Hypothalamus (tissue), 51 donors: ENCODE measurements at regions not wholly inside any gene's neighbourhood (a gene's known extent, or its start where the extent isn't known, plus 50 kb on each side); places are given as distances from the start of the nearest gene placed in this dataset.
"Not testable (repeated sequence)": the region's sequence is repeated elsewhere in the genome, so short reads cannot be mapped to it uniquely, and the experiment has no call there.

ENCODE experiments used
- DNase-seq, 51 donors: peaks; one replicate each; lab custom pipeline; 2025; lab: John Stamatoyannopoulos, UW

- DNase-seq: no peak
Observed at GRCh38 chr12:33672836-33673577, 233.4 kb upstream of the SYT10 start.

GRCh38 chr12:33676866-33677265 is 237.2 kb upstream of the SYT10 start:
- no peak for DNase-seq

- no peak for DNase-seq
Observed at GRCh38 chr12:33678221-33678964, 238.8 kb upstream of the SYT10 start.

- DNase-seq: no peak
Observed at GRCh38 chr12:33690562-33690961, 250.9 kb upstream of the SYT10 start.

DNA sequence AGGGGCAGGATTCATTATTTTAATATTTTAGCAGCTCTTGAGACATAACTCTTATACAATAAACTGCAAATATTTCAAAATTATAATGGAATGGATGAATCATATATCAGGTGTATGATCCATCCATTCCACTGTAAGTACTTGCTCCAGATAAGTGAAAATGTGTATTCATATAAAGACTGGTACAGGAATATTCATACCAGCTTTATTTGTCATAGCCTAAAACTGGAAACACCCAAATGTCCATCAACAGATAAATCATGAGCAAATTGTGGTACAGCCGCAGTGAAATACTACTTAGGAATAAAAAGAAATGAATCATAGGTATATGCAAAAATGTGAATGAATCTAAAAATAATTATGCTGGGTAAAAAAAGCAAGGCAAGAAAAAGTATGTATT is 263.6 kb upstream of the SYT10 start:
- no peak for DNase-seq

DNA sequence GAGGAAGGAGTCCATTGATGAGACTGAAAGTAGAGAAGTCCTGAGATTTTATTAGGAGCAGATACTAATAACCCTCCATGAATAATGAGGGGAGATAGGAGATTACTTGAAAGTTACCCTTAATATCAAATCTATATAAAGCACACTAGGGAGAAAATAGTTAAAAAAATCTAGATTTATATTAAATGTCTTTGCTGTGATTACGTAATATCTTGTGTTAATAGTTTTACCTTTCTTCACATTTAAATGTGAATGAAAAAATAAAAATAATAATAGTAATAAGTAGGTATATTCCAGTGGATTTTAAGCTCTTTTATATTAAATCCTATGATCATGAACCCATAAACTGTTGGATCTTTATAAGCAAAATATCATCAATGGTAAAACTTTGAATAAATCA is 267.3 kb upstream of the SYT10 start:
- DNase-seq: no peak

GRCh38 chr12:33708935-33709334 is 269.3 kb upstream of the SYT10 start:
- no peak for DNase-seq

DNA sequence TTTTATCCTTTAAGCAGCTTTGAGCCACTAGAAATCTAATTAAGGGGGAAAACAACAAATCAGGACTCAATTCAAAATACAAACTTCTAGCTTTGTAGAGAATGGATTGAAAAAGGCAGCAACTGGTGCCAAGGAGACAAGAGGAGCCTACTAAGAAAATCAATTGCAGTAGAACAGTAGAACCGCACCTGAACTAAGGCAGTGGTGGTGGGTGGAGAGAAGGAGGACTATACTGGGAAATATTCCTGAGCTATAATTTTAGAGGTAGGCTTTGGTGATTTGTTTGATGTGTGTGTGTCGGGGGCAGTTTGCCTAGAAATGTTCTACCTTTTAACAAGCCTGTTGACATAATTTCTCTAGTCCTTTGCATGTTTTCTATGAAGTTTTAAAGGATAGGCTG is 270.9 kb upstream of the SYT10 start:
- DNase-seq: no peak

DNA sequence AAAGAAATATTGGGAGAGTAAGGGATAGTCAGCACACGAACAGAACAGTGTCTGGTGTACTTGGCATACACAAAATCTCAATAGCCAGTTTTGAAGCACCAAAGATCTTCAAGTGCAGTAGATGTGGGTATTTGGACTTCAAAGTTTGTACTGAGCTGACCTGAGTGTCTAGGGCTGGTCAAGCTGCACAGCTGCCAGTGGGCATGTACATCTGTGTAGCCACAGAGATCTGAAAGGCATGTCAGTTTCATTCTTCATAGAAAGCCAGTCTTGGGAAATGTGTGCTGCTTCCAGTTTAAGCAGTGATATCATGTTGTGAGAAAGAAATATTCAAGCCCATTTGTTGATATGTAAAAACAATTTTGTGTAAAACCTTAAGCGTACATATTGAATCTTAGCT is 279.0 kb upstream of the SYT10 start:
- DNase-seq: no peak

GRCh38 chr12:33721561-33721960 is 281.9 kb upstream of the SYT10 start:
- no peak for DNase-seq

DNA sequence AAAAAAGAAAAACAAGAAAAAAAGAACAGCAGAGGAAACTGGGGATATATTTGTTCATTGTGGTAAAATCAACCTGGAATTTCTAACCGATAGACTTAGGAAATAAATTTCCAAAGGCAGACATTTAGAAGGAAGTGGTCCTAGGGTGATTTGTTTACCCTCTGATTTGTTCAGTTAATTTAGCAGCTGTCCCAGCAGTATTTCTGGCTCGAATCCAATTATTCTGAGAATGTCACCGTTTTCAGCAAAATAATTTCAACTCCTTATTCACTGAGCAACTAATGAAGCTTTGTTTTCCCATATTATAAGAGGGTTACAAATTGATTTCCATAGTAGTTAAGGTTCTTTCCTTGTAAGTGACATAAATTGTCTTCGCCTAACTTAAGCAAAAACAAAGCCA is 285.2 kb upstream of the SYT10 start:
- DNase-seq: no peak

DNA sequence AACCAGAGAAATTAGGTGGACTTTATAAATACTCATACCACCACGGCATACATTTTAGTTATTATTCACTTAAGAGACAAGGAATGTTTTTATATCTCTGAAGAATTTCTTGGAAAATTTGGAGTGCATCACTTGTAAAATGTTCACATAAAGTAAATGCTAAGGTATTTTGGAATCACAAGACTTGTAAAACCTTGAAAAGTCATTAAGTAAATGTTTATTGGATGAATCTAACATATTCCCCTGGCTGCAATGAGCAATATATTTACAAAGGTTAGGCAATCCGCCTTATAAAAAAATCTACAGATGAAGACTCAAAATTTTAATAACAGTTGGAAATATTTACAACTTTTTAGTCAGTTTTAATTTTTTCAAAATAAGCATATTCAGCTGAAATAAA is 287.4 kb upstream of the ALG10 start:
- DNase-seq: no peak

GRCh38 chr12:33752854-33753253 is 269.4 kb upstream of the ALG10 start:
- DNase-seq: no peak

DNA sequence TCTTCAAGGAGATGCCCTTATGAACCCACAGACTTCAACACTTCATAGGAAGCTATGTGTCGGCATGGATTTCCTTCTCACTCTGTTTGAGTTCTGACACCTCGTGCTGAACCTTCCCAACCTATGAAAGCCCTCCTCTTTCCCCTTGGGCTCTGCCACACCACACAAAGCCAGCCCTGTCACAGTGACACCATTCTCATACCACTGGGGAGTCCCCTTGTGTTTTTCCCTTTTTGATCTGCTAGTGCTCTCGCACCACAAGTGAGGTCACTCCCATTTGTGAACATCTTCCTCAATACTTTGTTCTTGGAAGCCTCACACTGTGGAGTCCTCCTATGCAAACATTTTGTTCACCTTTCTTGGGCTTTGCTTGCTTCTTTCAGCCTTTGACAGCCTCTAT is 264.6 kb upstream of the ALG10 start:
- no peak for DNase-seq

GRCh38 chr12:33759279-33759678 is 263.0 kb upstream of the ALG10 start:
- DNase-seq: no peak

GRCh38 chr12:33763331-33763730 is 259.0 kb upstream of the ALG10 start:
- DNase-seq: no peak

GRCh38 chr12:33770652-33771051 is 251.6 kb upstream of the ALG10 start:
- DNase-seq: no peak

DNA sequence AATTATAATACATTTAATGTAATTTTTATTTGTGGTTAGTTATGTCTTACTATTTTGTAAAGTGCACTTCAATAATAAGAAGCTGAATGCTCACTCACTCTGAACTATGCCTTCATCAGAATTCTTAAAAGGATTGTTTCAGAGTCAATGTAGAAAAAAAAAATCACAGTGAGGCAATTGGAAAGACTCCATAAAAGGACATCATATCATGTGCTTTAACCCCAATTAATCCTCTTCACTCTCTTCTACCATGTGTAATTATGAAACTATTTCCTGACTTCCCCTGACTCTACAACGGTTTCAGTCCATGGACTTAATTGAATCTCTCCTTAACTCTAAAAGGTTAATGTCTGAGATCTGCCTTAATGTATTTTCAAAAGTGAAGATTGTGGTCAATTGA is 250.4 kb upstream of the ALG10 start:
- no peak for DNase-seq

DNA sequence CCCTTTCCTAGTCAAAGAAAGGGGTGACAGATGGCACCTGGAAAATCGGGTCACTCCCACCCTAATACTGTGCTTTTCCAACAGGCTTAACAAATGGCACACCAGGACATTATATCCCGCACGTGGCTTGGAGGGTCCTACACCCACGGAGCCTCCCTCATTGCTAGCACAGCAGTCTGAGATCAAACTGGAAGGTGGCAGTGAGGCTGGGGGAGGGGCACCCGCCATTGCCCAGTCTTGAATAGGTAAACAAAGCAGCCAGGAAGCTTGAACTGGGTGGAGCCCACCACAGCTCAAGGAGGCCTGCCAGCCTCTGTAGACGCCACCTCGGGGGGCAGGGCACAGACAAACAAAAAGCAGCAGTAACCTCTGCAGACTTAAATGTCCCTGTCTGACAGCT is 249.2 kb upstream of the ALG10 start:
- not testable (repeated sequence) for DNase-seq

- DNase-seq: no peak
Observed at GRCh38 chr12:33786532-33786931, 235.8 kb upstream of the ALG10 start.

DNA sequence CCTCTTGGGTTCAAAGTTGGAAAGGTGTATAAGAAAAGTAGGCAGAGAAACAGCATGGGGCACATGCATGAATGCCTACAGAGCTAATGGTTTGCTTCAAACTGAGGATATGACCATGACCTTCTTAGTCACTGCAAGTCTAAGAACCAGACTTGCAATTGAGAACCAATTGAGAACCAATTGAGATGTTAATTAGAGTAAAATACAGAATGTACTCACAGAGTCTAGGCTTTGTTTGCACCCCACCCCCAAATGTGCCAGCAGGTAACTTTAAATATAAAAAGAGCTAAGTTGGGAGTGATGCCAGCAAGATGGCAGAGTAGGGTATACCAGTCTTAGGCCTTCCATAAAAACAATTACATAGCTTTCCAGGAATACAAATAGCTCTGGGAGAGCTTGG is 227.3 kb upstream of the ALG10 start:
- DNase-seq: no peak

DNA sequence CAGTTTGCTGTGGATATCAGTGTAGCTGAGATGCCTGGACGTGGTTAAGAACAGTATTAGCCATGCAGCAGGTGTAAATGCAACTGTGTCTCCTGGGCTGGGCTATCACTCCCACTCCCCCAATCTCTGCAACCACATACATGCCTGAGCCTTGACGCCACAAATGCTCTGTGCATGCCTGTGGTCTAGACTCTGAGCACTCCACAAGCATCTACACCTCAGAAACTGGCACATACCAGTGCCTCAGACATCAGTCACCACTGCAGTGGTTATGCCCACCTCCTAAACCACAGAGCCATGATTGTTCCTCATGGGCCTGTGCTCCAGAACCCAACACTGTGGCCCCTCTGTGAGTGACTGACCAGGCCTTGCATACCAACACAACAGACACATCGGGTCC is 226.8 kb upstream of the ALG10 start:
- no peak for DNase-seq

DNA sequence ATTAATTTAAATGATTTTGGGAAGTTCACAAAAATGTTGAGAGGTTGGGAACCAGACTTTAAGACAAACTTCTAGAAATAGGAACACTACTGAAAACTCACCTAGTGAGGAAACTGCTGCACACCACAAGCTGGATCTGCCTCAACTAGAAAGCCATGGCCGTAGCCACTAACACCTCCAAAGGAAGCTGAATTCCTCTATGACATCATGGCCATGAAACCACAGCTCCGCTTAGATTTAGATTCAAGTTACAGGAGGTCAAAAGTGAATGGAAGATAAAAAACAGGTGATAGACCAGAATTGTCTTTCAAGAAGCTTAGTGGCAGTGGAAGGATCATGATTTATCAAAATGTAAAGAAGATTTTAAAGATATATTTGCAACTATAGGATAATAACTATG is 208.8 kb upstream of the ALG10 start:
- DNase-seq: no peak
